GM18870 (cell line): ENCODE measurements at regions not wholly inside any gene's neighbourhood (a gene's known extent, or its start where the extent isn't known, plus 50 kb on each side); places are given as distances from the start of the nearest gene placed in this dataset.
"Not testable (repeated sequence)": the region's sequence is repeated elsewhere in the genome, so short reads cannot be mapped to it uniquely, and the experiment has no call there.

Experiments used
- ATAC-seq: cut with Tn5 transposase; IDR thresholded peaks from one replicate; pipeline ENCODE4 v1.9.1; 2021; ENCODE audit warnings: moderate library complexity; ENCODE audit not compliant: unreplicated experiment

GRCh38 chr12:89073027-89073398 is 279.3 kb downstream of the DUSP6 start:
- ATAC-seq: no peak

GRCh38 chr12:89072294-89073026 is 279.8 kb downstream of the DUSP6 start:
- no peak for ATAC-seq

GRCh38 chr12:89070603-89071002 is 281.7 kb downstream of the DUSP6 start:
- no peak for ATAC-seq

- ATAC-seq: no peak
Observed at GRCh38 chr12:89069431-89069830, 282.9 kb downstream of the DUSP6 start.

- no peak for ATAC-seq
Observed at GRCh38 chr12:89067421-89068187, 284.7 kb downstream of the DUSP6 start.

- ATAC-seq: no peak
Observed at GRCh38 chr12:89064780-89065179, 287.5 kb downstream of the DUSP6 start.

GRCh38 chr12:89064151-89064550 is 288.1 kb downstream of the DUSP6 start:
- no peak for ATAC-seq

- peak; percentile 71 for ATAC-seq
Observed at GRCh38 chr12:89062996-89063395, 289.3 kb downstream of the DUSP6 start.

- no peak for ATAC-seq
Observed at GRCh38 chr12:89059721-89060541, 292.4 kb downstream of the DUSP6 start.

- ATAC-seq: no peak
Observed at GRCh38 chr12:89059056-89059455, 293.2 kb downstream of the DUSP6 start.

- no peak for ATAC-seq
Observed at GRCh38 chr12:89058402-89058801, 293.9 kb downstream of the DUSP6 start.

- ATAC-seq: not testable (repeated sequence)
Observed at GRCh38 chr12:89053817-89054216, 298.5 kb downstream of the DUSP6 start.

GRCh38 chr12:89051065-89051677 is 301.1 kb downstream of the DUSP6 start:
- peak; percentile 57 for ATAC-seq

- no peak for ATAC-seq
Observed at GRCh38 chr12:89047856-89048418, 304.4 kb downstream of the DUSP6 start.

GRCh38 chr12:89041078-89041477 is 311.2 kb downstream of the DUSP6 start:
- no peak for ATAC-seq

- peak; percentile 95 for ATAC-seq
Observed at GRCh38 chr12:89040146-89040964, 311.9 kb downstream of the DUSP6 start.

- ATAC-seq: peak; percentile 47
Observed at GRCh38 chr12:89038831-89039512, 313.3 kb downstream of the DUSP6 start.

GRCh38 chr12:89033062-89033461 is 319.2 kb downstream of the DUSP6 start:
- no peak for ATAC-seq

GRCh38 chr12:89029961-89030360 is 322.3 kb downstream of the DUSP6 start:
- no peak for ATAC-seq
